ENCODE measurements at regions not wholly inside any gene's neighbourhood (a gene's known extent, or its start where the extent isn't known, plus 50 kb on each side); places are given as distances from the start of the nearest gene placed in this dataset.

DNA sequence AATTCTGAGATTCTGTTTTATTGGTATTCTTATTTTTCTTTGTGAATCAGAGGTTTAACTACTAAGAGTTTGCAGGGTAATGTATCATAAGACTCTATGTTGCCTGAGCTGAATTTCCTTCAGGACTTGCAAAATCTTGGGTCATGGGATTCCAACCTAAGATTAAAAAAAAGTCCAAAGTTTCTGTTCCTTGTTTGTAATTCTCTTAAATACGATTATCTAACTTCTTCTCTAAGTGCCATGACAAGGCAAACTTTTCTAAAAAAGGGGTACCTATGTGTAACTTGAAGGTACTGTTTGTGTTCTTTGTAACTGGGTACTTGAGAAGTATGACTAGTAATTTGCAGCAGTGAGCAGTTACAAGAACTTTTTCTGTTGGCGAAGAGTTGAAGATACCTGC is 181.3 kb upstream of the ZEB2 start:
- Histone ChIP-seq H3K4me3 (ENCODE audit: control insufficient read depth in 1 of 7, extremely low read depth in 1 of 7, insufficient read depth in 4 of 7, low read depth in 2 of 7, low read length in 6 of 7) (no peak overlapping the region), H3K27ac (ENCODE audit: insufficient read depth in 1 of 2, low read depth in 1 of 2, low read length in 2 of 2, poor library complexity in 1 of 2, severe bottlenecking in 2 of 2) (no peak overlapping the region), H3K9me3 (ENCODE audit: control extremely low read depth in 1 of 5, control insufficient read depth in 4 of 5, insufficient read depth in 2 of 5, low read depth in 1 of 5, low read length in 4 of 5) (peaks cover 0 to 4% (median 0%) of the 10 kb centered on the region in 5 experiments), H3K4me1 (ENCODE audit: control extremely low read depth in 1 of 4, control insufficient read depth in 4 of 4, insufficient read depth in 4 of 4, low read length in 3 of 4) (peaks cover 21 to 50% (median 29%) of the 10 kb centered on the region in 4 experiments), H3K36me3 (ENCODE audit: control insufficient read depth in 4 of 4, insufficient read depth in 4 of 4, low read length in 3 of 4) (no peaks in the 10 kb centered on the region), H3K27me3 (replicated peaks in 2 of 5; ENCODE audit: control insufficient read depth in 4 of 5, insufficient read depth in 5 of 5, low read length in 4 of 5) (no peaks in the 10 kb centered on the region)
- peak in 1 of 3 donors; percentile 56 for DNase-seq
- CTCF ChIA-PET, result interaction anchor here (0.9 kb wide), 1 partner anchor 19 kb away, joined by 4 read pairs; no protein-coding TSS in a partner anchor
- WGBS (ENCODE audit: insufficient coverage), result no CpG with 5 or more reads among the region's 2 CpGs
- POLR2A ChIA-PET, result no interaction called here

DNA sequence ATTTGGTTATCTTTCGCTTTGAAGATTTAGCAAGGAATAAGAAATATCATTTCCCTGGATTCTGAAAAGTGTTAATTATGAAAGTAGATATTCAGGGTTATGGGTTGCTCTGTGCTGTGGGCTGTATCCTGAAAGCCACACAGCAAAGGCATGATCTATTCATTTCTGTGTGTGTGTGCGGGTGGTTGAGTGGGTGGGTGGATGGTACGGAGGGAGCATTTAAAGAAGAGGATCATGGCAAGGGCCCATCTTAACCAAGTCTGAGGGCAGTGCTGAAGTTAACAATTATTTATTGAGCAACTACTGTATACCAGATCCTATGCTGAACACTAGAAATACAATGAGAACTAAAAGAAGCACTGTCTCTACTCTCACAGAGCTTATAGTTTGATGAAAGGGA is 178.2 kb upstream of the ZEB2 start:
- CTCF ChIA-PET, result no interaction called here

GRCh38 chr2:144695657-144696056 is 175.7 kb upstream of the ZEB2 start:
- Histone ChIP-seq H3K36me3 (ENCODE audit: control insufficient read depth in 4 of 4, insufficient read depth in 4 of 4, low read length in 3 of 4) (no peaks in the 10 kb centered on the region), H3K27ac (ENCODE audit: insufficient read depth in 1 of 2, low read depth in 1 of 2, low read length in 2 of 2, poor library complexity in 1 of 2, severe bottlenecking in 2 of 2) (no peak overlapping the region), H3K27me3 (replicated peaks in 2 of 5; ENCODE audit: control insufficient read depth in 4 of 5, insufficient read depth in 5 of 5, low read length in 4 of 5) (no peaks in the 10 kb centered on the region), H3K4me3 (ENCODE audit: control insufficient read depth in 1 of 7, extremely low read depth in 1 of 7, insufficient read depth in 4 of 7, low read depth in 2 of 7, low read length in 6 of 7) (no peak overlapping the region), H3K9me3 (ENCODE audit: control extremely low read depth in 1 of 5, control insufficient read depth in 4 of 5, insufficient read depth in 2 of 5, low read depth in 1 of 5, low read length in 4 of 5) (peaks cover 0 to 4% (median 0%) of the 10 kb centered on the region in 5 experiments), H3K4me1 (ENCODE audit: control extremely low read depth in 1 of 4, control insufficient read depth in 4 of 4, insufficient read depth in 4 of 4, low read length in 3 of 4) (peaks cover 0 to 1% (median 0%) of the 10 kb centered on the region in 4 experiments)
- CTCF ChIA-PET, result no interaction called here
- no CpG with 5 or more reads among the region's 1 CpG for WGBS (ENCODE audit: insufficient coverage)
- POLR2A ChIA-PET, result no interaction called here
- no peak for DNase-seq

More for the DNA sequence above, 178.2 kb upstream of the ZEB2 start:
- POLR2A ChIA-PET, result no interaction called here
- peaks cover 7 to 26% (median 12%) of the 10 kb centered on the region in 4 experiments for H3K4me1 ChIP-seq (ENCODE audit: control extremely low read depth in 1 of 4, control insufficient read depth in 4 of 4, insufficient read depth in 4 of 4, low read length in 3 of 4)
- no peak overlapping the region for H3K27ac ChIP-seq (ENCODE audit: insufficient read depth in 1 of 2, low read depth in 1 of 2, low read length in 2 of 2, poor library complexity in 1 of 2, severe bottlenecking in 2 of 2)
- WGBS (ENCODE audit: insufficient coverage), result no CpG with 5 or more reads among the region's 3 CpGs
- peaks cover 0 to 4% (median 0%) of the 10 kb centered on the region in 5 experiments for H3K9me3 ChIP-seq (ENCODE audit: control extremely low read depth in 1 of 5, control insufficient read depth in 4 of 5, insufficient read depth in 2 of 5, low read depth in 1 of 5, low read length in 4 of 5)
- no peak for DNase-seq
- H3K4me3 ChIP-seq (ENCODE audit: control insufficient read depth in 1 of 7, extremely low read depth in 1 of 7, insufficient read depth in 4 of 7, low read depth in 2 of 7, low read length in 6 of 7), result no peak overlapping the region
- H3K36me3 ChIP-seq (ENCODE audit: control insufficient read depth in 4 of 4, insufficient read depth in 4 of 4, low read length in 3 of 4), result no peaks in the 10 kb centered on the region
- H3K27me3 ChIP-seq (replicated peaks in 2 of 5; ENCODE audit: control insufficient read depth in 4 of 5, insufficient read depth in 5 of 5, low read length in 4 of 5), result no peaks in the 10 kb centered on the region

DNA sequence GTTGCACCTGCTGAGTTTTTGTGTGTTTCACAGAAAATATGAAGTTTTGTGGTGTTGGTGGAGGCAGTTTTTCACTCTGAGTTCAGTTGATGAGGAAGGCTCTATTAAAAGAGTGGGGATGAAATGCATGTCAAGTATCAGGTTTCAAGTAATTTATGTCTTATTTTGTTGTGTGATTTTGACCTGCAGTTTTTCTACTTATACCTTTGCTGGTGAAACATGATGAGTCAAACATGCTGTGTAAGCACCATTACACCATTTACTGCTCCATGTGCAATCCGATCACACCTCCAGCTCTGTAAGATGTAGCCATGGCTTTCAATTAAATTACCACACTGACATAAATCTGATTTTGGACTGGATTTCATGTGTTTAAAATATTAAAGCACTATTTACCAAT is 174.5 kb upstream of the ZEB2 start:
- CTCF ChIA-PET, result no interaction called here
- Histone ChIP-seq H3K4me3 (ENCODE audit: control insufficient read depth in 1 of 7, extremely low read depth in 1 of 7, insufficient read depth in 4 of 7, low read depth in 2 of 7, low read length in 6 of 7) (no peak overlapping the region), H3K27me3 (replicated peaks in 2 of 5; ENCODE audit: control insufficient read depth in 4 of 5, insufficient read depth in 5 of 5, low read length in 4 of 5) (no peaks in the 10 kb centered on the region), H3K4me1 (ENCODE audit: control extremely low read depth in 1 of 4, control insufficient read depth in 4 of 4, insufficient read depth in 4 of 4, low read length in 3 of 4) (peaks cover 0 to 2% (median 0%) of the 10 kb centered on the region in 4 experiments), H3K9me3 (ENCODE audit: control extremely low read depth in 1 of 5, control insufficient read depth in 4 of 5, insufficient read depth in 2 of 5, low read depth in 1 of 5, low read length in 4 of 5) (peaks cover 0 to 4% (median 0%) of the 10 kb centered on the region in 5 experiments), H3K27ac (ENCODE audit: insufficient read depth in 1 of 2, low read depth in 1 of 2, low read length in 2 of 2, poor library complexity in 1 of 2, severe bottlenecking in 2 of 2) (no peak overlapping the region), H3K36me3 (ENCODE audit: control insufficient read depth in 4 of 4, insufficient read depth in 4 of 4, low read length in 3 of 4) (no peaks in the 10 kb centered on the region)
- POLR2A ChIA-PET, result no interaction called here
- DNase-seq, result no peak
- no CpG with 5 or more reads among the region's 1 CpG for WGBS (ENCODE audit: insufficient coverage)

- Histone ChIP-seq H3K4me1 (ENCODE audit: control extremely low read depth in 1 of 4, control insufficient read depth in 4 of 4, insufficient read depth in 4 of 4, low read length in 3 of 4) (peaks cover 0 to 7% (median 1%) of the 10 kb centered on the region in 4 experiments), H3K9me3 (ENCODE audit: control extremely low read depth in 1 of 5, control insufficient read depth in 4 of 5, insufficient read depth in 2 of 5, low read depth in 1 of 5, low read length in 4 of 5) (peaks cover 0 to 4% (median 0%) of the 10 kb centered on the region in 5 experiments), H3K27ac (ENCODE audit: insufficient read depth in 1 of 2, low read depth in 1 of 2, low read length in 2 of 2, poor library complexity in 1 of 2, severe bottlenecking in 2 of 2) (no peak overlapping the region), H3K27me3 (replicated peaks in 2 of 5; ENCODE audit: control insufficient read depth in 4 of 5, insufficient read depth in 5 of 5, low read length in 4 of 5) (no peaks in the 10 kb centered on the region), H3K36me3 (ENCODE audit: control insufficient read depth in 4 of 4, insufficient read depth in 4 of 4, low read length in 3 of 4) (no peaks in the 10 kb centered on the region), H3K4me3 (ENCODE audit: control insufficient read depth in 1 of 7, extremely low read depth in 1 of 7, insufficient read depth in 4 of 7, low read depth in 2 of 7, low read length in 6 of 7) (no peak overlapping the region)
- DNase-seq, result no peak
- ChIA-PET POLR2A (no interaction called here), CTCF (no interaction called here)
- no CpG with 5 or more reads among the region's 3 CpGs for WGBS (ENCODE audit: insufficient coverage)
Measured at GRCh38 chr2:144693179-144693578, 173.3 kb upstream of the ZEB2 start.

GRCh38 chr2:144692661-144693060 is 172.7 kb upstream of the ZEB2 start:
- no CpG with 5 or more reads among the region's 5 CpGs for WGBS (ENCODE audit: insufficient coverage)

DNA sequence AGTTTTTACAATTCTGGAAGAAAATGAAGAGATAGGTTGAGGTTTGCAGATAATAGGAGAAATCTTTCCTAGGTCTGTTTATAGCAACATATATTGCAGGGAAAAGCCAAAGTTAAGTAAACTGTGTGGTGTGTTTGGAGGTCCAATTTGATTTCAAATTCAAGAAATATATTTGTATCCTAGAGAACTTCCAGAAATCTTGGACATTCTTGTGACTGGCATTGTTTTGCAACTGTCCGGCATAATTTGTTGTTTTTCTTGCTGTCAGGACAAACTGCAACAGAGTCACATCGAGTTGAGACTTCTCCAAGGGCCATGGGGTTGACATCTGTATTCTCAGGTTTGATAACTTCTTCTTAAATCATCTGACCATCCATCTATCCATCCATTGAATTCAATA is 170.9 kb upstream of the ZEB2 start:
- CTCF ChIA-PET, result interaction anchor here (1.0 to 1.5 kb wide), 2 partner anchors 14 to 1062 kb away, joined by 3 read pairs; no protein-coding TSS in a partner anchor

More at GRCh38 chr2:144692661-144693060, 172.7 kb upstream of the ZEB2 start:
- no peaks in the 10 kb centered on the region for H3K27me3 ChIP-seq (replicated peaks in 2 of 5; ENCODE audit: control insufficient read depth in 4 of 5, insufficient read depth in 5 of 5, low read length in 4 of 5)
- H3K4me3 ChIP-seq (ENCODE audit: control insufficient read depth in 1 of 7, extremely low read depth in 1 of 7, insufficient read depth in 4 of 7, low read depth in 2 of 7, low read length in 6 of 7), result no peak overlapping the region
- H3K4me1 ChIP-seq (ENCODE audit: control extremely low read depth in 1 of 4, control insufficient read depth in 4 of 4, insufficient read depth in 4 of 4, low read length in 3 of 4), result peaks cover 0 to 7% (median 2%) of the 10 kb centered on the region in 4 experiments
- DNase-seq, result no peak
- CTCF ChIA-PET, result no interaction called here
- no peaks in the 10 kb centered on the region for H3K36me3 ChIP-seq (ENCODE audit: control insufficient read depth in 4 of 4, insufficient read depth in 4 of 4, low read length in 3 of 4)
- H3K9me3 ChIP-seq (ENCODE audit: control extremely low read depth in 1 of 5, control insufficient read depth in 4 of 5, insufficient read depth in 2 of 5, low read depth in 1 of 5, low read length in 4 of 5), result peaks cover 0 to 4% (median 0%) of the 10 kb centered on the region in 5 experiments
- POLR2A ChIA-PET, result no interaction called here
- no peak overlapping the region for H3K27ac ChIP-seq (ENCODE audit: insufficient read depth in 1 of 2, low read depth in 1 of 2, low read length in 2 of 2, poor library complexity in 1 of 2, severe bottlenecking in 2 of 2)

More for the DNA sequence above, 170.9 kb upstream of the ZEB2 start:
- no peaks in the 10 kb centered on the region for H3K27me3 ChIP-seq (replicated peaks in 2 of 5; ENCODE audit: control insufficient read depth in 4 of 5, insufficient read depth in 5 of 5, low read length in 4 of 5)
- H3K27ac ChIP-seq (ENCODE audit: insufficient read depth in 1 of 2, low read depth in 1 of 2, low read length in 2 of 2, poor library complexity in 1 of 2, severe bottlenecking in 2 of 2), result no peak overlapping the region
- POLR2A ChIA-PET, result no interaction called here
- no peak for DNase-seq
- whole genome bisulfite sequencing (ENCODE audit: insufficient coverage), result 100% methylated on average over 2 of the region's 2 CpGs
- peaks cover 0 to 1% (median 0%) of the 10 kb centered on the region in 5 experiments for H3K9me3 ChIP-seq (ENCODE audit: control extremely low read depth in 1 of 5, control insufficient read depth in 4 of 5, insufficient read depth in 2 of 5, low read depth in 1 of 5, low read length in 4 of 5)
- no peak overlapping the region for H3K4me3 ChIP-seq (ENCODE audit: control insufficient read depth in 1 of 7, extremely low read depth in 1 of 7, insufficient read depth in 4 of 7, low read depth in 2 of 7, low read length in 6 of 7)
- H3K36me3 ChIP-seq (ENCODE audit: control insufficient read depth in 4 of 4, insufficient read depth in 4 of 4, low read length in 3 of 4), result no peaks in the 10 kb centered on the region
- H3K4me1 ChIP-seq (ENCODE audit: control extremely low read depth in 1 of 4, control insufficient read depth in 4 of 4, insufficient read depth in 4 of 4, low read length in 3 of 4), result peaks cover 3 to 22% (median 14%) of the 10 kb centered on the region in 4 experiments

Data from common myeloid progenitor, CD34-positive (primary cell).